GM23248 (cell line): ENCODE measurements at regions not wholly inside any gene's neighbourhood (a gene's known extent, or its start where the extent isn't known, plus 50 kb on each side); places are given as distances from the start of the nearest gene placed in this dataset.

ENCODE experiments used
- DNase-seq: peaks from one replicate; pipeline ENCODE4 v3.0.0-alpha.2; 2015
- H2AFZ ChIP-seq: fragments of 200-600 bp; sonication (generic); 2 replicates; pipeline ENCODE4 v1.6.1; 2016; ENCODE audit warnings: antibody characterized with exemption
- H3F3A ChIP-seq: fragments of 200-600 bp; sonication (generic); 2 replicates; pipeline ENCODE4 v1.6.1; 2016; ENCODE audit warnings: mild to moderate bottlenecking, antibody characterized with exemption, mixed run types; ENCODE audit not compliant: insufficient read depth
- H3K27ac ChIP-seq: fragments of 200-600 bp; sonication (generic); 2 replicates; pipeline ENCODE4 v1.5.1; 2016; ENCODE audit warnings: mild to moderate bottlenecking
- H3K27me3 ChIP-seq: fragments of 200-600 bp; sonication (generic); replicated peaks from 2 replicates; pipeline ENCODE4 v1.6.1; 2016; ENCODE audit warnings: mild to moderate bottlenecking; ENCODE audit not compliant: insufficient read depth
- H3K36me3 ChIP-seq: fragments of 200-600 bp; sonication (generic); 2 replicates; pipeline ENCODE4 v1.6.1; 2016; ENCODE audit warnings: low read depth, mild to moderate bottlenecking
- H3K4me1 ChIP-seq: fragments of 200-600 bp; sonication (generic); 2 replicates; pipeline ENCODE4 v1.6.1; 2016; ENCODE audit warnings: mild to moderate bottlenecking; ENCODE audit not compliant: insufficient read depth
- H3K4me2 ChIP-seq: fragments of 200-600 bp; sonication (generic); one replicate; pipeline ENCODE4 v1.6.1; 2016; ENCODE audit warnings: mild to moderate bottlenecking; ENCODE audit not compliant: unreplicated experiment
- H3K4me3 ChIP-seq: fragments of 200-600 bp; sonication (generic); 2 replicates; pipeline ENCODE4 v1.5.1; 2016; ENCODE audit warnings: mild to moderate bottlenecking
- H3K79me2 ChIP-seq: fragments of 200-600 bp; sonication (generic); 2 replicates; pipeline ENCODE4 v1.6.1; 2016; ENCODE audit warnings: mild to moderate bottlenecking; ENCODE audit not compliant: insufficient read depth
- H3K9ac ChIP-seq: fragments of 200-600 bp; sonication (generic); 2 replicates; pipeline ENCODE4 v1.6.1; 2016; ENCODE audit warnings: mild to moderate bottlenecking
- H3K9me2 ChIP-seq: fragments of 200-600 bp; sonication (generic); 2 replicates; pipeline ENCODE4 v1.6.1; 2016; ENCODE audit warnings: mixed run types, mild to moderate bottlenecking, moderate library complexity; ENCODE audit not compliant: insufficient read depth
- H3K9me3 ChIP-seq: fragments of 200-600 bp; sonication (generic); one replicate; pipeline ENCODE4 v1.6.1; 2017; ENCODE audit warnings: low read depth
- H4K20me1 ChIP-seq: fragments of 200-600 bp; sonication (generic); 2 replicates; pipeline ENCODE4 v1.6.0; 2016; ENCODE audit not compliant: insufficient read depth
- EZH2 ChIP-seq: fragments of 200-600 bp; sonication (generic); IDR thresholded peaks from 2 replicates; pipeline ENCODE4 v1.6.1; 2018; ENCODE audit warnings: antibody characterized with exemption, mild to moderate bottlenecking; ENCODE audit not compliant: insufficient read depth, poor library complexity, severe bottlenecking
- EZH2phosphoT487 ChIP-seq: fragments of 200-600 bp; sonication (generic); IDR thresholded peaks from 2 replicates; pipeline ENCODE4 v1.6.1; 2018; ENCODE audit warnings: antibody characterized with exemption, moderate library complexity, mild to moderate bottlenecking, low read depth; ENCODE audit not compliant: insufficient read depth
- WGBS, 2 experiments: methylation state at CpG; one replicate each; pipeline ENCODE4 v1.1.6; 2015 to 2017; ENCODE audit warnings: low lambda C conversion rate in 2 of 2, low coverage in 1 of 2; ENCODE audit errors: missing lambda C conversion rate in 2 of 2; 5-methylcytosine and 5-hydroxymethylcytosine counted together
- in situ Hi-C: fragments of 300-500 bp; cut with MboI; formaldehyde crosslinking; loops from 2 replicates; pipeline ENCODE4 v1.15.0; 2020

DNA sequence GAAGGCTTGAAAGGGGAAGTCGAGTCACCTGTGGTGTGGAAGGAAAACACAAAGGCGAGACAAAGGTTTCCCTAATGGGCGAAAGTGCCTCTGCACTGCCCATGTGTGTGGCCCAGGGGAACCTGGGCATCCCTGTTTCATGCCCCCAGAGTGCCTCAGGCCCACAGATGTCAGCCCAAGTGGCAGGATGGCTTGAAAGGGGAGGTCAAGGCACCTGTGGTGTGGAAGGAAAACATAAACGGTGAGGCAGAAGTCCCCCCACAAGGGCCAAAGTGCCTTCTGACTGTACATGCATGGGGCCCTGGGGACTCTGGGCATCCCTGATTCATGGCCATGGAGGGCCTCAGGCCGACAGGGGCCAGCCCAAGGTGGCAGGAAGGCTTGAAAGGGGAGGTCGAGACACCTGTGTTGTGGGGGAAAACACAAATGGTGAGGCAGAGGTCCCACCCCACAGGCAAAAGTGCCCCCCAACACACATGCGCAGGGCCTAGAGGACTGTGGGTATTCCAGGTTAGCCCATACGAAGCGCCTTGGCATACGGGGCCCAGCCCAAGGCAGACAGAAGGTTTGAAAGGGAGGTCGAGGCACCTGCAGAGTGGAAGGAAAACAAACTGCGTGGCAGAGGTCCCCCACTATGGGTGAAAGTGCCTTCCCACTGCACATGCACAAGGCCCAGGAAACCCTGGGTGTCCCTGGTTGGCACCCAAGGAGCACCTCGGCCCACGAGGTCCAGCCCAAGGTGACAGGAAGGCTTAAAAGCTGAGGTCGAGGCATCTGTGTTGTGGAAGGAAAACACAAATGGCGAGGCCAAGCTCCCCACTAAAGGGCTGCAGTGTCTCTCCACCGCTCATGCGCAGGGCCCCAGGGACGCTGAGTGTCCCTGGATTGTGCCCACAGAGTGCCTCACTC lies 382.3 kb downstream of the ALG10 start:
- no peak overlapping the region for H3K27ac ChIP-seq
- H3K9me3 ChIP-seq: no peaks in the 10 kb centered on the region
- no peaks in the 10 kb centered on the region for H3K36me3 ChIP-seq
- TF ChIP-seq EZH2phosphoT487 (no peak), EZH2 (no peak)
- H3K4me1 ChIP-seq: no peaks in the 10 kb centered on the region
- H2AFZ ChIP-seq: no peak overlapping the region
- H3K4me3 ChIP-seq: no peak overlapping the region
- H3K79me2 ChIP-seq: no peaks in the 10 kb centered on the region
- no peaks in the 10 kb centered on the region for H3F3A ChIP-seq
- no peaks in the 10 kb centered on the region for H3K27me3 ChIP-seq
- no peak for DNase-seq
- no peaks in the 10 kb centered on the region for H4K20me1 ChIP-seq
- no peak overlapping the region for H3K4me2 ChIP-seq
- 42 to 44% methylated on average over 19 of the region's 19 CpGs for WGBS, 2 experiments
- H3K9ac ChIP-seq: no peak overlapping the region
- H3K9me2 ChIP-seq: no peaks in the 10 kb centered on the region
- in situ Hi-C loops: no loop called here

DNA sequence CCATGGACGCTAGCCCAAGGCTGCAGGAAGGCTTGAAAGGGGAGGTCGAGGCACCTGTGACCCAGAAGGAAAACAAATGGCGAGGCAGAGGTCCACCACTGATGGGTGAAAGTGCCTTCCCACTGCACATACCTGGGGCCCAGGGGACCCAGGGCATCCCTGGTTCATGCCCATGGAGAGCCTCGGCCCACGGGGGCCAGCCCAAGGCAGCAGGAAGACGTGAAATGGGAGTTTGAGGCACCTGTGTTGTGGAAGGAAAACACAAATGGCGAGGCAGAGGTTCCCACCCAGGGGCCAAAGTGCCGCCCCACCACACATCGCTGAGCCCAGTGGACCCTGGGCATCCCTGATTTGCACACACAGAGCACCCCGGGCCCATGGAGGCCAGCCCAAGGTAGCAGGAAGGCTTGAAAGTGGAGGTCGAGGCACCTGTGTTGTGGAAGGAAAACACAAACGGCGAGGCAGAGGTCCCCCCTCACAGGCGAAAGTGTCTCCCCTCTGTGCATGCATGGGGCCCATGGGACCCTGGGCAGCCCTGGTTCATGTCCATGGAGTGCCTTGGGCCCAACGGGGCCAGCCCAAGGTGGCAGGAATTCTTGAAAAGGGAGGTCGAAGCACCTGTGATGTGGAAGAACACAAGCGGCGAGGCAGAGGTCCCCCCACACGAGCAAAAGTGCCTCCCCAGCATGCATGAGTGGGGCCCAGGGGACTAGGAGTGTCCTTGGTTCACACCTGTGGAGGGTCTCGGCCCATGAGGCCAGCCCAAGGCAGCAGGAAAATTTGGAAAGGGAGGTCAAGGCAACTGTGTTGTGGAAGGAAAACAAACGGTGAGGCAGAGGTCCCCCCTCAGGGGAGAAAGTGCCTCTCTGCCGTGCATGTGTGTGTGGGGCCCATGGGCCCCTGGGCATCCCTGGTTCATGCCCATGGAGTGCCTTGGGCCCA lies 383.3 kb downstream of the ALG10 start:
- H3K27ac ChIP-seq: no peak overlapping the region
- H4K20me1 ChIP-seq: no peaks in the 10 kb centered on the region
- in situ Hi-C loops: no loop called here
- no peak overlapping the region for H2AFZ ChIP-seq
- 38 to 40% methylated on average over 22 of the region's 22 CpGs for WGBS, 2 experiments
- no peak overlapping the region for H3K4me3 ChIP-seq
- no peaks in the 10 kb centered on the region for H3K4me1 ChIP-seq
- H3K27me3 ChIP-seq: no peaks in the 10 kb centered on the region
- no peak for DNase-seq
- no peaks in the 10 kb centered on the region for H3F3A ChIP-seq
- H3K9me3 ChIP-seq: no peaks in the 10 kb centered on the region
- H3K36me3 ChIP-seq: no peaks in the 10 kb centered on the region
- H3K9me2 ChIP-seq: no peaks in the 10 kb centered on the region
- no peaks in the 10 kb centered on the region for H3K79me2 ChIP-seq
- H3K9ac ChIP-seq: no peak overlapping the region
- TF ChIP-seq EZH2 (no peak), EZH2phosphoT487 (no peak)
- no peak overlapping the region for H3K4me2 ChIP-seq

DNA sequence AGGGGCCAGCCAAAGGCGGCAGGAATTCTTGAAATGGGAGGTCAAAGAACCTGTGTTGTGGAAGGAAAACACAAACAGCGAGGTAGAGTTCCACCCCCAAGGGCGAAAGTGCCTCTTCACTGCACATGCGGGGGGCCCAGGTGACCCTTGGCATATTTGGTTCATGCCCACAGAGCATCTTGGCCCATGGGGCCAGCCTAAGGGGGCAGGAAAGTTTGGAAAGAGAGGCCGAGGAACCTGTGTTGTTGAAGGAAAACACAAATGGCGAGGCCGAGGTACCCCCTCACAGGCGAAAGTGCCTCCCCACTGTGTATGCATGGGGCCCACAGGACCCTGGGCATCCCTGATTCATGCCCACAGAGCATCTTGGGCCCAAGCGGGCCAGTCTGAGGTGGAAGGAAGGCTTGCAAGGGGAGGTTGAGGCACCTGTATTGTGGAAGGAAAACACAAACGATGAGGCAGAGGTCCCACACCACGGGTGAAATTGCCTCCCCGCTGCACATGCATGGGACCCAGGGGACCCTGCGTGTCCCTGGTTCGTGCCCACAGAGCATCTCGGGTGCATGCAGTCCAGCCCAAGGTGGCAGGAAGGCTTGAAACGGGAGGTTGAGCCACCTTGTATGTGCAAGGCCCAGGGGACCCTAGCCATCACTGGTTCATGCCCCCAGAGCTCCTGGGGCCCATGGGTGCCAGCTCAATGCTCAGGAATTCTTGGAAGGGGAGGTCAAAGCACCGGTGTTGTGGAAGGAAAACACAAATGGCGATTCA lies 384.1 kb downstream of the ALG10 start:
- no peaks in the 10 kb centered on the region for H3K4me1 ChIP-seq
- no peaks in the 10 kb centered on the region for H3K27me3 ChIP-seq
- TF ChIP-seq EZH2phosphoT487 (no peak), EZH2 (no peak)
- no peaks in the 10 kb centered on the region for H4K20me1 ChIP-seq
- no peak overlapping the region for H2AFZ ChIP-seq
- H3K4me3 ChIP-seq: no peak overlapping the region
- in situ Hi-C loops: no loop called here
- no peaks in the 10 kb centered on the region for H3K36me3 ChIP-seq
- 44 to 48% methylated on average over 18 of the region's 18 CpGs for WGBS, 2 experiments
- H3K4me2 ChIP-seq: no peak overlapping the region
- no peaks in the 10 kb centered on the region for H3K9me2 ChIP-seq
- no peaks in the 10 kb centered on the region for H3K9me3 ChIP-seq
- H3K79me2 ChIP-seq: no peaks in the 10 kb centered on the region
- no peak for DNase-seq
- no peaks in the 10 kb centered on the region for H3F3A ChIP-seq
- H3K9ac ChIP-seq: no peak overlapping the region
- H3K27ac ChIP-seq: no peak overlapping the region

DNA sequence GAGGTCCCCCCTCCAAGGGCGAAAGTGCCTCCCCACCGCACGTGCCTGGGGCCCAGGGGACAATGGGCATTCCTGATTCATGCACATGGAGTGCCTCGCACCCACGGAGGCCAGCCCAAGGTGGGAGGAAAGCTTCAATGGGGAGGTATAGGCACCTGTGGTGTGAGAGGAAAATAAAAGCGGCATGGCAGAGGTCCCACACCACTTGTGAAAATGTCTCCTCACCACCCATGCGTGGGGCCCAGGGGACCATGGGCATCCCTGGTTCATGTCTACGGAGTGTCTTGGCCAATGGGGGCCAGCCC lies 384.7 kb downstream of the ALG10 start:
- no peaks in the 10 kb centered on the region for H3K9me2 ChIP-seq
- TF ChIP-seq EZH2phosphoT487: no peak
- TF ChIP-seq EZH2: no peak
- H2AFZ ChIP-seq: no peak overlapping the region
- no peaks in the 10 kb centered on the region for H3F3A ChIP-seq
- H4K20me1 ChIP-seq: no peaks in the 10 kb centered on the region
- H3K36me3 ChIP-seq: no peaks in the 10 kb centered on the region
- 52 to 54% methylated on average over 8 of the region's 8 CpGs for WGBS, 2 experiments
- H3K9me3 ChIP-seq: no peaks in the 10 kb centered on the region
- H3K27ac ChIP-seq: no peak overlapping the region
- in situ Hi-C loops: no loop called here
- no peak overlapping the region for H3K4me2 ChIP-seq
- H3K79me2 ChIP-seq: no peaks in the 10 kb centered on the region
- no peak for DNase-seq
- H3K4me3 ChIP-seq: no peak overlapping the region
- no peaks in the 10 kb centered on the region for H3K27me3 ChIP-seq
- no peak overlapping the region for H3K9ac ChIP-seq
- no peaks in the 10 kb centered on the region for H3K4me1 ChIP-seq
